Non-pigmented ciliary epithelial cell (primary cell): ENCODE measurements at regions not wholly inside any gene's neighbourhood (a gene's known extent, or its start where the extent isn't known, plus 50 kb on each side); places are given as distances from the start of the nearest gene placed in this dataset.
A peak's percentile ranks its signal among the peaks of the same experiment; 100 is the strongest.
"Not testable (repeated sequence)": the region's sequence is repeated elsewhere in the genome, so short reads cannot be mapped to it uniquely, and the experiment has no call there.

ENCODE experiments used
- DNase-seq: peaks from one replicate; pipeline ENCODE4 v3.0.0-alpha.2; 2010; ENCODE audit warnings: low read depth

DNA sequence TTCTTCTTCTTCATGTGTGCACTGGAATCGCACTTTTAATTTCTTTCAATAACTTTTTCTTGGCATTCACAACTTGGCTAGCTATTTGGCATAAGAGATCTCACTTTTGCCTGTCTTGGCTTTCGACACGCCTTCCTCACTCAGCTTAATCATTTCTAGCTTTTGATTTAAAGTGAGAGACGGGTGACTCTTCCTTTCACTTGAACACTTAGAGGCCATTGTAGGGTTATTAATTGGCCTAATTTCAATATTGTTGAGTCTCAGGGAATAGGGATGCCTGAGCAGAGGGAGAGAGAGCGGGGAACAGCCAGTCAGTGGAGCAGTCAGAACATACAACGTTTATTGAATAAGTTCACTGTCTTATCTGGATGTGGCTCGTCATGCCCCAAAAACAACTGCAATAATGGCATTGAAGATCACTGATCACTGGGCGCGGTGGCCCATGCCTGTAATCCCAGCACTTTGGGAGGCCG is 200.3 kb downstream of the SEC14L1 start:
- no peak for DNase-seq

DNA sequence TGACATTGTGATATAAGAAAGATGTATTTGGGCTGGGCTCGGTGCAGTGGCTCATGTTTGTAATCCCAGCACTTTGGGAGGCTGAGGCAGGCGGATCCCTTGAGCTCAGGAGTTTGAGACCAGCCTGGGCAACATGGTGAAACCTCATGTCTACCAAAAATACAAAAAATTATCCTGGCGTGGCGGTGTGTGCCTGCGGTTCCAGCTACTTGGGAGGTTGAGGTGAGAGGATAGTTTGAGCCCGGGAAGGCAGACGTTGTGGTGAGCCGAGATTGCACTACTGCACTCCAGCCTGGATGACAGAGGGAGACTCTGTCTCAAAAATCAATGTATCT is 201.9 kb downstream of the SEC14L1 start:
- DNase-seq = not testable (repeated sequence)

DNA sequence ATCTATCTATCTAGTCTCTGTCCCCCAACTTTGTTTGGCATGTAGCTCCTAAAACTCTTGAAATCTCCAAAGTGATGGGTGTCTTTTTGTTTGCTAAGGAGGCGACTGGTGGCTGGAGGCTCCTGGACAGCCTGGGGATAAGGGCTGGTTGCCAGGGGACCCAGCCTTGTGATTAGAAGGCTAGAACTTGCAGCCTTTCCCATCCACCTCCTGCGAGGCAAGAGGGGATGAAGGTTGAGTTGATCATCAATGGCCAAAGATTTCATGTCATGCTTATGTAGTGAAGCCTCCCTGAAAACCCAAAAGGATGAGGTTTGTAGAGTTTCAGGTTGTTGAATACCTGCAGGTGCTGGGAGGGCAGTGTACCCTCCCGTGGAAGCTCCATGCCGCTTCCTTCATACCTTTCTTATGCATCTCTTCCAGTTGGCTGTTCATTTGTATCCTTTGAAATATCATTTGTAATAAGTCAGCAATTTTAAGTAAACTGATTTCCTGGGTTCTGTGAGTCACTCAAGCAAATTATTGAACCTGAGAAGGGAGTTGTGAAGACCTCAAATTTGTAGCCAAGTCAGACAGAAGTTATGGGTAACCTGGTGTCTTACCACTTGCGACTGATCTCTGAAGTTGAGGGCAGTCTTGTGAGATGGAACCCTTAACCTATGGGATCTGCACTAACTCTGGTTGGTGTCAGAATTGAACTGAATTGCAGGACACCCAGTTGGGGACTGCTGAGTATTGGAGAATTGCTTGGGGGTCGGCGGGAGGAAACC is 202.4 kb downstream of the SEC14L1 start:
- DNase-seq = no peak

- no peak for DNase-seq
These were observed 203.3 kb downstream of the SEC14L1 start for GRCh38 chr17:77344038-77344437.

GRCh38 chr17:77345260-77345910 is 204.6 kb downstream of the SEC14L1 start:
- no peak for DNase-seq

DNA sequence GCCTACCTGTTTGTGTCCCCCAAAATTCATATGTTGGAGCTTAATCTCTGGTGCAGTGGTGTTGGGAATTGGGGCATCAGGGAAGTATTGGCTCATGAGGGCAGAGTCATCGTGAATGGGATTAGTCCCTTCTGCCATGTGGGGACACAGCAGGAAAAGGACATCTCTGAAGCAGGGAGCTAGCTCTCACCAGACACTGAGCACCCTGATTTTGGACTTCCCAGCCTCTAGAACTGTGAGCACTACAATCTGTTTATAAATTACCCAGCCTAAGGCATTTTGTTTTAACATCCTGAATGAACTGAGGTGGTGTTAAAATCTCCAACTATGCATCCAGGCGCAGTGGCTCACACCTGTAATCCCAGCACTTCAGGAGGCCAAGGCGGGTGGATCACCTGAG is 206.0 kb downstream of the SEC14L1 start:
- no peak for DNase-seq

- no peak for DNase-seq
These were observed 206.8 kb downstream of the SEC14L1 start for GRCh38 chr17:77347544-77347943.

DNA sequence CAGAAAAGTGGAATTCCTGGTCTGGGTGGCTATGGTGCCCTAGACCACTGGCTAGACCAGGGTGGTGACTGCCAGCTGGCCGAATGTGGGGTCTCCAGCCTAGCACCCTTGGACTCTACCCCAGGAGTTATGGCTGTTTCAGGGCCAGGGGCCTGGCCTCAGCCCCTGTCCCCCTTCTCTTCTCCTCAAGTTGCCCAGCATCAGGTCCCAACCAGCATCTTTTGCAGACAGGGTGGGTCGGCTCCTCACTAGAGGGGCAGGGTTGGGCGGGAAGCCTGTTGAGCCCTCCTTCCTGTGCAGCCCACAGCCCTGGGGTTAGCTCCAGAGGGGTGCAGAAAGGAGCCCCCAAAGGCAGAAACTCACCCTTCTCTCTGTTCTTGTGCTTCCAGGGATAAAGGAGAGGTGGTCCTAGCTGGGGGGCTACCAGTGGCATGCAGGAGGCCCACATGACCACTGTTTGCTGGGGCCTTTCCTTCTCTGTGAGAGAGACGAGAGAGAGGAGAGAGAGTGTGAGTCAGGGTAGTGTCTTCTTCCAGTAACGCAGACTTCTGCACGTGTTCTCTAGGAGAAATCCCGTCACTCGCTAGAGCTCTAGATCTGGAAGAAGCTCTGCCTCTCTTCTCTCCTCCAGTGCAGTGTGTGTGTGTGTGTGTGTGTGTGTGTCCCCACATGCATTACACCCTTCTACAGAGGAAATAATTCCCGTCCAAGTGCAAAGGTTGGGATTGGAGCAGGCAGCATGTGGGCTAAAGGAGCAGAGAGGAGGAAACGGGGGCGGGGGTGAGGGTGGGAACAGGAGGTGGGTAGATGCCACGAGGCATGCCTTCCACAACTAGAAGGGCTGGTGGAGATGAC is 209.4 kb downstream of the SEC14L1 start:
- no peak for DNase-seq

- DNase-seq = no peak
These were observed 211.7 kb downstream of the SEC14L1 start for GRCh38 chr17:77352441-77352840.

DNA sequence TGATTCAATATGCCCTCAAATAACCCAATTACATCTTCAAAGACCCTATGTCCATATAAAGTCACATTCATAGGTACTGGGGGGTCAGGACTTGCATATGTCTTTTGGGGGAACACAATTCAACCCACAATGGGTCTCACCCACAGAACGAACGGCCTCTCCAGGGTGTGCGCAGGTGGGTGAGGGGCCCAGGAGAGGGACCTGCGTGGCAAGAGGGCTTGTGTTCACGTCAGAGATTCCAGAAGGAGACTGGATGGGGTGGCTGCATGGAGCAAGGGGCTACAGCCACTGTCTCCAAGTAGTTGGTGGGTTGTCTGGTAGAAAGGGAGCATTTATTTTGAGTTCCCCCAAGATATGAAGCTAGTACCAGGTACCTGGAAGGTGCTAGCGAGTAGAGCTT is 212.2 kb downstream of the SEC14L1 start:
- DNase-seq = no peak

GRCh38 chr17:77353684-77354419 is 213.1 kb downstream of the SEC14L1 start:
- DNase-seq = no peak

- DNase-seq = no peak
These were observed 213.6 kb downstream of the SEC14L1 start for GRCh38 chr17:77354420-77354669.

- DNase-seq = peak; percentile 85
These were observed 214.1 kb downstream of the SEC14L1 start for GRCh38 chr17:77354670-77355455.

GRCh38 chr17:77356109-77356689 is 215.4 kb downstream of the SEC14L1 start:
- DNase-seq = no peak

GRCh38 chr17:77356690-77357201 is 216.0 kb downstream of the SEC14L1 start:
- no peak for DNase-seq

- no peak for DNase-seq
These were observed 218.0 kb downstream of the SEC14L1 start for GRCh38 chr17:77358801-77359200.

GRCh38 chr17:77359236-77359635 is 218.5 kb downstream of the SEC14L1 start:
- DNase-seq = no peak

- no peak for DNase-seq
These were observed 221.3 kb downstream of the SEC14L1 start for GRCh38 chr17:77361986-77362620.

GRCh38 chr17:77363821-77364361 is 223.1 kb downstream of the SEC14L1 start:
- DNase-seq = no peak

DNA sequence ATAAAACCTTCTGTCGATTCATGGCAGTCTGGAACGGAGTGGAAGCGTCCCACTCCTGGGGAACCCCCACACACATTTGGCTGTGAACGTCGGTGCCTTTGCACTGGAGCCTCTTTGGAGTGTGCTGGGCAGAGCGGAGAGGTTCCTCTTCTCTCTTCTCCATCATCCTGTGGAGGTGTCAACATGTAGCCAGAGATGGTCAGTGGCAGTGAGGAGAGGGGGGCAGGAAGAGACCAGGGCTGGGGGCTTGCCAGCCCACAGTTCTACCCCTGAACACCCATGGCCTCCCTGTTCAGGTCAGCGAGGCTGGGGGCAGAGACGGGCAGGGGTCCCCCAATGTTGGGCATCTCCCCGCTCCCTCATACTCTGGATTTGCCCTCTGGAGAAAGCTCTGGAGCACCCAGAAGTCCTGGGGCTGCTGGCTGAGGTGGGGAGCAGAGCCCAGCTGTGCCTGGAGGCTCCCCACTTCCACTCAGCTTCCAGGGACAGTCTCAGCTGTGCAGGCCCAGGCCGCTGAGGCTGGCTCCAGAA is 223.7 kb downstream of the SEC14L1 start:
- no peak for DNase-seq
